ENCODE measurements at regions not wholly inside any gene's neighbourhood (a gene's known extent, or its start where the extent isn't known, plus 50 kb on each side); places are given as distances from the start of the nearest gene placed in this dataset.
"Not testable (repeated sequence)": the region's sequence is repeated elsewhere in the genome, so short reads cannot be mapped to it uniquely, and the experiment has no call there.

DNA sequence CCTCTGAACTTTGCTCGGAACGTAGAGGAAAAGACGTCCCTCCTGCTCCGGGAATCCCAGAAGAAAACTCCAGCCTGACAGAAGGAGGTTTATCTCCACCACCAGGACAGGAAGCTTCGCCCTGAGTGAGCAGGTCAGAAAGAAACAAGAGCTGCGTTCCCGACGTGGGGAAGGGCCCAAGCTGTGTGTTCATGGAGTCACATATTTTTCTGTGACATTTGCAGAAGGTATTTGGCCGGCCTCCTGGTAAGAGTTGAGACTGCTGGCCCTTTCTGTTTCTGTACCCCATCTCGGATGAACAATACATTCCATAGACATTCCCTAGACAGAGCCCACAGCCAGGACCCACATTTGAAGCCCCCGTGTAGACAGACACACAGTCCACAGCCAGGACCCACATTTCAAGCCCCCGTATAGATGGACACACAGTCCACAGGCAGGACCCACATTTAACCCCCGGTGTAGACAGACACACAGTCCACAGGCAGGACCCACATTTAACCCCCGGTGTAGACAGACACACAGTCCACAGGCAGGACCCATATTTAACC is 230.8 kb downstream of the SHOX start:
- no peak overlapping the region for H3K27ac Mint-ChIP-seq
- DNase-seq, result no peak
- ATAC-seq (replicated peaks), result no peak
- H3K4me1 Mint-ChIP-seq (ENCODE audit: low read depth in 2 of 2), result no peaks in the 10 kb centered on the region
- H3K9me3 Mint-ChIP-seq, result peaks cover 0 to 4% of the 10 kb centered on the region in 2 donors
- H3K4me3 Mint-ChIP-seq, result no peak overlapping the region
- H3K27me3 Mint-ChIP-seq, result no peaks in the 10 kb centered on the region
- H3K36me3 Mint-ChIP-seq (ENCODE audit: insufficient read depth), result no peaks in the 10 kb centered on the region

DNA sequence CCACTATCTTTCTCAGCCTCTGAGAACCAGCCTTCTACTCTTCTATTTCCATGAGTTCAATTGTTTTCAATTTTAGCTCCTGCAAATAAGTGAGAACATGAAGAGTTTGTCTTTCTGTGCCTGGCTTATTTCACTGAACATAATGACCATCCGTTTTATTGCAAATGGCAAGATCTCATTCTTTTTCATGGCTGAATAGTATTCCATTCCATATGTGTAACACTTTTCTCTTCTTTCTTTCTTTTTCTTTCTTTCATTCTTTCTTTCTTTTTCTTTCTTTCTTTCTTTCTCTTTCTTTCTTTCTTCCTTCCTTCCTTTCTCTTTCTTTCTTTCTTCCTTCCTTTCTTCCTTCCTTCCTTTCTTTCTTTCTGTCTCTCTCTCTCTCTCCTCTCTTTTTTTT is 228.7 kb downstream of the SHOX start:
- H3K9me3 Mint-ChIP-seq, result peaks cover 8 to 11% of the 10 kb centered on the region in 2 donors
- H3K27me3 Mint-ChIP-seq, result no peaks in the 10 kb centered on the region
- no peaks in the 10 kb centered on the region for H3K4me1 Mint-ChIP-seq (ENCODE audit: low read depth in 2 of 2)
- no peak for ATAC-seq (replicated peaks)
- no peaks in the 10 kb centered on the region for H3K36me3 Mint-ChIP-seq (ENCODE audit: insufficient read depth)
- no peak overlapping the region for H3K27ac Mint-ChIP-seq
- DNase-seq, result no peak
- no peak overlapping the region for H3K4me3 Mint-ChIP-seq

DNA sequence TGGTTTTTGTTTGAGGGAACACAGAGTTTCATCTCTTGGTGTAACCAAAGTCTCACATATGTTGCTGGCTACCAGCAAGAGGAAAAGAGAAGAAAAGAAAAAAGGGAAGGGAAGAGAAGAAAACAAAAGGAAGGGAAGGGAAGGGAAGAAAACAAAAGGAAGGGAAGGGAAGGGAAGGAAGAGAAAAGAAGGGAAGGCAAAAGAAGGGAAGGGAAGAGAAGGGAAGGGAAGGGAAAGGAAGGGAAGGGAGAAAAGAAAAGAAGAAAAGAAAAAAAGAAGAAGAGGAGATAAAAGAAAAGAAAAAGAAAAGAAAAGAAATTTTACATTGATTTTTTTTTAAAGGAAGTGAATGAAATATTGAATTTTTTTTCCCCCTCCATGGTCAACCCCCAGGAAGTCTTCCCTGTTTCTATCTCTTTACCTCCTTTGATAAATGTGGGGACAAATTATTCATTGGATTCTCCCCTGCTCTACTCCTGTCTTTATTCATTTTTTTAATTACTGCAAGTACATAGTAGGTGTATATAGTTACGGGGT is 228.0 kb downstream of the SHOX start:
- Mint-ChIP-seq H3K4me1 (ENCODE audit: low read depth in 2 of 2) (no peaks in the 10 kb centered on the region), H3K4me3 (no peak overlapping the region), H3K27me3 (no peaks in the 10 kb centered on the region), H3K9me3 (peaks cover 8 to 13% of the 10 kb centered on the region in 2 donors), H3K27ac (no peak overlapping the region), H3K36me3 (ENCODE audit: insufficient read depth) (no peaks in the 10 kb centered on the region)
- ATAC-seq (replicated peaks) (no peak), DNase-seq (no peak)

DNA sequence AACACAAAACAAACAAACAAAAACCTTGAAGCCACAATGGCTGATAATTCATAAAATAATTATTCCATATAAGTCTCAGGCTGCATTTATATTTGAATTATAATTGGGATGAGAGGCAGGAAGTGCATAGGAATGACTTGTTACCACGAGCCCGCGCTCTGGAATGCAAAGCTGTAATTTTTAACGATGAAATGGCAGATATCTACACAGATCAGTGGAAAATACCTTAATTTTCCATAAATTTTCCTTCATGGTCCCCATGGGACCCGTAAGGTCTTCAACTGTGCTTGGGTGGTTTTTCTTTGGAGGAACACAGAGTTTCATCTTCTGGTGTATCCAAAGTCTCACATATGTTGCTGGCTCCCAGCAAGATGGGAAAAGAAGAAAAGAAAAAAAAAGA is 226.8 kb downstream of the SHOX start:
- Mint-ChIP-seq H3K27me3 (no peaks in the 10 kb centered on the region), H3K4me3 (no peak overlapping the region), H3K9me3 (peaks cover 11 to 13% of the 10 kb centered on the region in 2 donors), H3K27ac (no peak overlapping the region), H3K36me3 (ENCODE audit: insufficient read depth) (no peaks in the 10 kb centered on the region), H3K4me1 (ENCODE audit: low read depth in 2 of 2) (no peaks in the 10 kb centered on the region)
- DNase-seq (no peak), ATAC-seq (replicated peaks) (no peak)

DNA sequence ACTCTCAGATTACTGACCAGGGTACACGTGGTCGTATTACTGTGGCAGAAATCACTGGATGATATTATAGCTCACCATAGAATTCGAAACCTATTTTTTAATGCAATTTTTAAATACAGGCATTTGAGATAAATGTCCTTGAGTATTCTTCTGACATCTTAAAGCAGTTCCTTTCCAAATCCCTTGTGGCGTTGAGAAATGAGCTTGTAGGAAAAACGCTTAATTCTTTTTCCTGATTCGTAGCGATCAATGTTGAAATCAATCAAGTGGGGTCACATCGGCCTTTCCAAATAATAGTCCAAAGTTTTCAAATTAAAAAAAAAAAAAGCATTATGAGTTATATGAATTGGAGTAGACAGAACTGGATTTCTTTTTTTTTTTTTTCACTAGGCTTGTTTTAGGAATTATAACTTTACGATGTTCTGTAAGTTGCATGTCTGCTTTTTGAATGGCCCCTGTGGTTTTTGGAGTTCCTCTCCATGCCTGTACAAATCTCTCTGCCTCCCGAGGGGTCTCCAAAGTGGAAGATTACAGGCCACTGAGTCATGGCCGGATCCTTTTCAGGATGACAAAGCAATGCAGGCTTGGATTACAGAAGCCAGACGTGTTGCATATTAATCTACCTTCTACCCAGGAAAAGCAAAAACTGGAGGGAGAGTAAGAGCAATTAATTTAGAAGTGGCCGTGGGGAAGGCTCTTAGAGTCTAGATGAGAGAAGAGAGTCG is 226.1 kb downstream of the SHOX start:
- Mint-ChIP-seq H3K4me1 (ENCODE audit: low read depth in 2 of 2) (no peaks in the 10 kb centered on the region), H3K27ac (no peak overlapping the region), H3K9me3 (peaks cover 11 to 13% of the 10 kb centered on the region in 2 donors), H3K36me3 (ENCODE audit: insufficient read depth) (no peaks in the 10 kb centered on the region), H3K27me3 (no peaks in the 10 kb centered on the region), H3K4me3 (no peak overlapping the region)
- no peak for DNase-seq
- no peak for ATAC-seq (replicated peaks)

DNA sequence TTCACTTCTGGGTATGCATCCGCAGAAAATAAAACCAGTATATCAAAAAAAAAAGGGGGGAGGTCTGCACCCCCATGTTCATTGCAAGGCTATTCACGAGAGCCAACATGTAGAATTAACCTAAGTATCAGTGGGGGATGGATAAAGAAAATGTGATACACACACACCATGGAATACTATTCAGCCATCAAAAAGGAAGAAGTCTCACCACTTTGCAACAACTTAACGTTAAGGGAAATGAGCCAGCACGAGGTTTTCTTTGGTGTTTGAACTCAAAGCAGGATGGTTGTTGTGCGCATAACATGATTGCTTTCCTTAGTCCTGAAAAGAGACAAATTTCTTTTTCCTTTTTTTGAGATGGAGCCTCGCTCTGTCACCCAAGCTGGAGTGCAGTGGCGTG is 222.7 kb downstream of the SHOX start:
- H3K27me3 Mint-ChIP-seq, result no peaks in the 10 kb centered on the region
- DNase-seq (no peak), ATAC-seq (replicated peaks) (no peak)
- no peak overlapping the region for H3K27ac Mint-ChIP-seq
- H3K4me3 Mint-ChIP-seq, result no peak overlapping the region
- H3K4me1 Mint-ChIP-seq (ENCODE audit: low read depth in 2 of 2), result no peaks in the 10 kb centered on the region
- H3K36me3 Mint-ChIP-seq (ENCODE audit: insufficient read depth), result no peaks in the 10 kb centered on the region
- peaks cover 11 to 13% of the 10 kb centered on the region in 2 donors for H3K9me3 Mint-ChIP-seq

DNA sequence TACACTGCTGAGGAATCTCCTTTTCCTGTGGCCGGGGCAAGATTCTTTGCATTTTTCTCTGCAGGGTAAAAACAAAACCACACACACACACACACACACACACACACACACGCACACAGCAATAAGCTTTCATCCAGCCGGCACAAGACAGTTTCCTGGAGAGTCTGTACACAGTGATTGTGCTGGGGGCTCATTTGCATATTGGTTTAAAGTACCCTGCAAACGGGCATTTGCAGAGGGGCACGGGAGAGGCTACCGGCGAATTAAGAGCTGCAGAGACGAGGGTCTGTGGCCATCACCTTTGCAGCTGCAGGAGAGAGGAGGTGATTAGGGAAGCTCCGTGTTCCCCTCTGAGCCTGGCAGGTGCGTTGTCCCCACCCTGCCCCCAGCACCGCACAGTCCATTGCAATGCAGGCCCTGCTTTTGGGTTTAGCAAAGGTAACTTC is 219.9 kb downstream of the SHOX start:
- Mint-ChIP-seq H3K27ac (no peak overlapping the region), H3K4me1 (ENCODE audit: low read depth in 2 of 2) (no peaks in the 10 kb centered on the region), H3K9me3 (peaks cover 9 to 13% of the 10 kb centered on the region in 2 donors), H3K4me3 (no peak overlapping the region), H3K36me3 (ENCODE audit: insufficient read depth) (no peaks in the 10 kb centered on the region), H3K27me3 (no peaks in the 10 kb centered on the region)
- ATAC-seq (replicated peaks) (no peak), DNase-seq (no peak)

DNA sequence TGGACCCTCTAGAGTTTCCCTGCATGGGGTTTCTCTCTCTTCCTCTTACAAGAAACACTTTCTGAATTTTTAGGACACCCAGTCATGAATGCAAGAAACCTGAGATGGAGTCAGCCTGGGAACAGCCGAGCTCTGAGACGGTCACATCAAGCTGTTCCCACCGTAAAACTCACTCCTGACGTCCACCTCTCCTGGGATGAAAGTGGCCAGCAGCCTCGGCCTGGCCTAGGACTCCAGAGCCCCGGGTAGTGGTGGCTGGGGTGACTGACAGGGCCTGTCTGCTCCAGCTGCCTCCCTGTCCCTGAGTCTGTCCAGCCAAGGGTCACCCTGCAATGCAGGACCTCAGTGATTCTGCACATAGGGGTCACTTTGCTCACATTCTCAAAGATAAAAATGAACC is 217.8 kb downstream of the SHOX start:
- Mint-ChIP-seq H3K9me3 (peaks cover 0 to 5% of the 10 kb centered on the region in 2 donors), H3K27me3 (no peaks in the 10 kb centered on the region), H3K27ac (no peak overlapping the region), H3K4me1 (ENCODE audit: low read depth in 2 of 2) (no peaks in the 10 kb centered on the region), H3K36me3 (ENCODE audit: insufficient read depth) (no peaks in the 10 kb centered on the region), H3K4me3 (no peak overlapping the region)
- DNase-seq, result no peak
- no peak for ATAC-seq (replicated peaks)

DNA sequence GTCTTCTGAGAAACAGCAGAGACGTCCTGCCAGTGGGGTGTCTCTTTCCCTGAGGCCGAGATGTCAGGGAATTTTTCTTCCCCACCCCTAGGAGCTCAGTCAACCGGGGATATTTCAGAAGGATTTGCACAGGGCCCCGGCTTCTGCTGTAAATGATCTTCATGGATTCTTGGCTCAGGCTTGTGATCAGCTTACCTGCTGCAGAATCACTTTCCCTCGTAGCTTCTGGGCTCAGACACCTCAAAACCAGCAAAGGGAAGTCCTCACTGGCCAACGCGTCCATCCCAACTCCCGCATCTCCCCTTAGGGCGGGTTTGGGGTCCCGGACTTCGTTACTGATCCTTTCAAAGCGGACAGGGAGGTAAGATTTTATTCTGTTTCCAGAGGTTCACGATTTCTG is 212.7 kb downstream of the SHOX start:
- DNase-seq, result no peak
- Mint-ChIP-seq H3K4me3 (no peak overlapping the region), H3K27me3 (no peaks in the 10 kb centered on the region), H3K36me3 (ENCODE audit: insufficient read depth) (no peaks in the 10 kb centered on the region), H3K9me3 (peaks cover 7 to 8% of the 10 kb centered on the region in 2 donors), H3K4me1 (ENCODE audit: low read depth in 2 of 2) (no peaks in the 10 kb centered on the region), H3K27ac (no peak overlapping the region)
- ATAC-seq (replicated peaks), result no peak

DNA sequence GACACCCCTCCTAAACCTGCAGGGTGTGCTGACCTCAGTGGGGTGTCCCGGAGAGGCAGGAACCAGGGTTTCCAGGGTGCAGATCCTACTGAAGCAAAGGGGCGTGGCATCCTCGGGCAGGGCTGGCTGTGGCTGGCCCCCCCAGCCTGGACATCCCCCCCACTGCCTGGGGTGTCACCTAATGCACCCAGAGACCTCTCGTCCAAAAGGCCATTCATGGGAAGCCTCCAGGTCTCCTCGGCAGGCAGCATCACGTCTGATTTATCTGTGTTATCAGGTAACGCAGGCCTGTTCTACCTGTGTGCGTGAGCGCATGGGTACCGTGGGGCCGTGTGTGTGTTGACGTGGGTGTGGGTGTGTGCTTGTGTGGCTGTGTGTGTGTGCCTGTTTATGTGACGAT is 210.0 kb downstream of the SHOX start:
- Mint-ChIP-seq H3K27me3 (no peaks in the 10 kb centered on the region), H3K9me3 (peaks cover 7 to 15% of the 10 kb centered on the region in 2 donors), H3K36me3 (ENCODE audit: insufficient read depth) (no peaks in the 10 kb centered on the region), H3K27ac (no peak overlapping the region), H3K4me3 (no peak overlapping the region), H3K4me1 (ENCODE audit: low read depth in 2 of 2) (no peaks in the 10 kb centered on the region)
- ATAC-seq (replicated peaks) (no peak), DNase-seq (no peak)

DNA sequence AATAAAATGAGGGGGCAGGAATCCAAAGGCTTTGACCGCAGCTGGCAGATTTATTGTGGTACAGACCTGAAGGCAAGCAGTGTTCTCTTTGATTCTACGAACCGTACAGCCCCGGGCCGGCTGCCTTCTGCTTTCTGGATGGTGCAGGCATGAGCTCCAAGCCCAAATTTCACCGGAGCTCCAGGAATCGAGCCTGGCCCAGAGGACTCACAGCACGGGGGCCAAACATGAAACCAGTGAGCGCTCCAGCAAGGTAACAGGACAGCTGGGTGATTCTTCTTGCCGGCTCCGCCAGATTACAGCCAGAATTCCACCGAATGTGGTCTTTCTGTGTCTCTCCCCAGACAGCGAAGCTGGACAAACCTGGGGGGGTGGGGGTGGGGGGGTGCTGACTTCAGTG is 208.1 kb downstream of the SHOX start:
- H3K4me1 Mint-ChIP-seq (ENCODE audit: low read depth in 2 of 2); DNase-seq; H3K36me3 Mint-ChIP-seq (ENCODE audit: insufficient read depth); H3K4me3 Mint-ChIP-seq; H3K27me3 Mint-ChIP-seq; ATAC-seq (replicated peaks); H3K27ac Mint-ChIP-seq: not testable (repeated sequence)
- H3K9me3 Mint-ChIP-seq, result peaks cover 7 to 15% of the 10 kb centered on the region in 2 donors

DNA sequence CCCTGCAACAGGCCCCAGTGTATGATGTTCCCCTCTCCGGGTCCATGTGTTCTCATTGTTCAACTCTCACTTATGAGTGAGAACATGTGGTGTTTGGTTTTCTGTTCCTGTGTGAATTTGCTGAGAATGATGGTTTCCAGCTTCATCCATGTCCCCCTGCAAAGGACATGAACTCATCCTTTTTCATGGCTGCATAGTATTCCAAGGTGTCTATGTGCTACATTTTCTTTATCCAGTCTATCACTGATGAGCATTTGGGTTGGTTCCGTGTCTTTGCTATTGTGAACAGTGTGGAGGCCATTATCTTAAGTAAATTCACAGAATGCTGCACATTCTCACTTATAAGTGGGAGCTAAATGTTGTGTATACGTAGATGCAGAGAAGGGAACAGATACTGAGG is 205.3 kb downstream of the SHOX start:
- not testable (repeated sequence) for H3K4me3 Mint-ChIP-seq; ATAC-seq (replicated peaks); H3K36me3 Mint-ChIP-seq (ENCODE audit: insufficient read depth); H3K9me3 Mint-ChIP-seq; H3K4me1 Mint-ChIP-seq (ENCODE audit: low read depth in 2 of 2); H3K27ac Mint-ChIP-seq; H3K27me3 Mint-ChIP-seq; DNase-seq

DNA sequence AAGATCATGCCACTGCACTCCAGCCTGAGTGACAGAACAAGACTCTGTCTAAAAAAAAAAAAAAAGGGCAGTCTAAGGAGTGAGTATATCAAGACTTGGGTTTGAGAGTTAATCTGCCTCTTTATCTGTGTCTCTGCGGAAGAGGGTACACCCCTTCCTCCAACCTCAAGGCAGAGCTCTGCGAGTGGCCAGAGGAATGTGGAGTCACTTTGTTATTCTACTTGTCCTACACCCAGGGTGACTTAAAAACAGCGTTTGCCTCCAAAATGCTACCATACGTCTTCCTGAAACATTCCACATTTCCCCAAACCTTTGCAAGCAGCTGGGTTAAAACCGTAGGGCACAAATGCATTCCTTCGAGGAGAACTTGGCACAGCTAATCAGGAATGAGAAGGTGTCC is 199.9 kb downstream of the SHOX start:
- H3K27ac Mint-ChIP-seq, result no peak overlapping the region
- ATAC-seq (replicated peaks), result no peak
- H3K36me3 Mint-ChIP-seq (ENCODE audit: insufficient read depth), result peaks cover 2% of the 10 kb centered on the region
- H3K9me3 Mint-ChIP-seq, result peaks cover 6 to 7% of the 10 kb centered on the region in 2 donors
- H3K4me1 Mint-ChIP-seq (ENCODE audit: low read depth in 2 of 2), result no peaks in the 10 kb centered on the region
- no peak overlapping the region for H3K4me3 Mint-ChIP-seq
- DNase-seq, result no peak
- no peaks in the 10 kb centered on the region for H3K27me3 Mint-ChIP-seq

DNA sequence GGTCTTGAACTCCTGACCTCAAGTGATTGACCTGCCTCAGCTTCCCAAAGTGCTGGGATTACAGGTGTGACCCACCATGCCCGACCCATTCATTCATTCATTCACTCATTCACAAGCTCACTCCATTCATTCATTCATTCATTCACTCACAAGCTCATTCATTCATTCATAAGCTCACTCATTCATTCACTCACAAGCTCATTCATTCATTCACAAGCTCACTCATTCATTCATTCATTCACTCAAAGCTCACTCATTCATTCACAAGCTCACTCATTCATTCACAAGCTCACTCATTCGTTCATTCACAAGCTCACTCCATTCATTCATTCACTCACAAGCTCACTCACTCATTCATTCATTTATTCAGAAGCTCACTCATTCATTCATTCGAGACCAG is 198.6 kb downstream of the SHOX start:
- ATAC-seq (replicated peaks) (no peak), DNase-seq (no peak)
- Mint-ChIP-seq H3K27me3 (no peaks in the 10 kb centered on the region), H3K9me3 (peaks cover 6 to 7% of the 10 kb centered on the region in 2 donors), H3K36me3 (ENCODE audit: insufficient read depth) (peaks cover 2% of the 10 kb centered on the region), H3K27ac (no peak overlapping the region), H3K4me1 (ENCODE audit: low read depth in 2 of 2) (no peaks in the 10 kb centered on the region), H3K4me3 (no peak overlapping the region)
